GM12864 (cell line): ENCODE measurements at regions not wholly inside any gene's neighbourhood (a gene's known extent, or its start where the extent isn't known, plus 50 kb on each side); places are given as distances from the start of the nearest gene placed in this dataset.

Source experiments
- DNase-seq: peaks from one replicate; pipeline ENCODE4 v3.0.0-alpha.2; 2011; ENCODE audit warnings: low read depth
- H3K4me3 ChIP-seq: 2 replicates; pipeline ENCODE4 v1.5.1; 2011; ENCODE audit warnings: mild to moderate bottlenecking, low read depth, low read length, control low read depth
- TF ChIP-seq, protein P1 (sequence below): IDR thresholded peaks from 2 replicates; pipeline ENCODE4 v1.5.1; 2011; ENCODE audit warnings: low read depth, mild to moderate bottlenecking, moderate library complexity, low read length, control low read depth, inconsistent platforms; ENCODE audit errors: missing control alignments

DNA sequence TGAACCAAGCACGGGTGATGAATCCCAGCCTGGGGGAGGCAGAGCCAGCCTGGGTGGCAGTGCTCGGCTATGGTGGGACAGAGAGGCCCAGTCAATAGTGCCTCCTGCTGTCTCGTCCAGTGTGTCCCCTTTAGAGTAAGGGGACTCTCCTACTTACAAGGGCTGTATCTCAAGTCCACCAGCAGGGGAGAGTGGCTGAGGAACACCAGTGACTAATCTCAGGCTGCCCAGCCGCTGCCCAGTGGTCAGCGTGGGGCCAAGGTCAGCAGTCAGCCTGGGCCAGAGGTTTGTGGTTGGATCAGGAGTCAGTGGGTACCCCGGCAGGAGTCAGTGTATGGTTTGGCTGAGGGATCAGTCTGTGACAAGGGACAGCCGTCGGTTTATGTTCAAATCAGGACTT is 109.2 kb upstream of the RUNX3 start:
- TF ChIP-seq, protein P1, sequence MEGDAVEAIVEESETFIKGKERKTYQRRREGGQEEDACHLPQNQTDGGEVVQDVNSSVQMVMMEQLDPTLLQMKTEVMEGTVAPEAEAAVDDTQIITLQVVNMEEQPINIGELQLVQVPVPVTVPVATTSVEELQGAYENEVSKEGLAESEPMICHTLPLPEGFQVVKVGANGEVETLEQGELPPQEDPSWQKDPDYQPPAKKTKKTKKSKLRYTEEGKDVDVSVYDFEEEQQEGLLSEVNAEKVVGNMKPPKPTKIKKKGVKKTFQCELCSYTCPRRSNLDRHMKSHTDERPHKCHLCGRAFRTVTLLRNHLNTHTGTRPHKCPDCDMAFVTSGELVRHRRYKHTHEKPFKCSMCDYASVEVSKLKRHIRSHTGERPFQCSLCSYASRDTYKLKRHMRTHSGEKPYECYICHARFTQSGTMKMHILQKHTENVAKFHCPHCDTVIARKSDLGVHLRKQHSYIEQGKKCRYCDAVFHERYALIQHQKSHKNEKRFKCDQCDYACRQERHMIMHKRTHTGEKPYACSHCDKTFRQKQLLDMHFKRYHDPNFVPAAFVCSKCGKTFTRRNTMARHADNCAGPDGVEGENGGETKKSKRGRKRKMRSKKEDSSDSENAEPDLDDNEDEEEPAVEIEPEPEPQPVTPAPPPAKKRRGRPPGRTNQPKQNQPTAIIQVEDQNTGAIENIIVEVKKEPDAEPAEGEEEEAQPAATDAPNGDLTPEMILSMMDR = peak; percentile 24
- no peak overlapping the region for H3K4me3 ChIP-seq
- no peak for DNase-seq

GRCh38 chr1:25038699-25039098 is 108.6 kb upstream of the RUNX3 start:
- DNase-seq = no peak
- no peak overlapping the region for H3K4me3 ChIP-seq
- TF ChIP-seq, protein P1 = no peak

DNA sequence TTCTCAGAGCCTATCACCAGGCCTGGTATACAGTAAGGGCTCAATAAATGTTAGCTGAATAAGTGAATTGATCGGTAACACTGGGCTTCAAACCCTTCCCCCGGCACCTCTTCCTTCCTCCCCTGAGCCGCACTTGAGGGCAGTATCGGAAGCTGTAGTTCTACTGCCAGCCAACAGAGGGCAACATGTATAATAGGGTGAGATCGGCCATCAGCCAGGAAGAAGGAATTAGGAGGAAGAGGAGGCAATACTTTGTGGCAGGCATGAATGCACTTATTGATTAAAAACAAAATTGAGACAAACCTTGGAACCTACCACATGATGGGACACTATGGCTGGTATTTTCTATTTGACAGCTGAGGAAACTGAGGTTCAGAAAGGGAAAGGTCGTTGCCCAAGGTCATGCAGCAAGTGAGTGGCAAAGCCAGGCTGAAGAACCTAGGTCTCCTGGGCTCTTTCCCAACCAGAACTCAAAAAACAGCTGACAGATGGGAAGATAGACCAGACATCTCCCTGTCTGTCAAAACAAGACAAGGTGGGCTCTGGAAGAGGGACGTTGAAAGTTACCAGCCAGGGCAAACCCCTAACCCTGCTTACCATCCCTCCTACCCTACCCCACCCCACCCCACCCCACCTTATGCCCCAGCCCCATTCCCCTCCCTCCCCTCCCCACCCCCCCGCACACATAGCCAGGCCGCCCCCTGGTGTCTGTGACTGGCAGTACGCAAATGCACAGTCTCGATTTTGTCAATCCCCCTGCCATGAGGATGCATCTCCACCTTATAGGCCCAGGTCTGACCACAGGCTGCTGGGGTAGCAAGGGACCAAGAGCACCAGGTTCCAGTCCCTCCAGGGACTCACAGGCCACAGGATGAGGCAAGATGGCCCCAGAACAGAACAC is 107.3 kb upstream of the RUNX3 start:
- TF ChIP-seq, protein P1 = peak; percentile 87
- no peak overlapping the region for H3K4me3 ChIP-seq
- DNase-seq = no peak

GRCh38 chr1:25036117-25036546 is 106.1 kb upstream of the RUNX3 start:
- no peak for DNase-seq
- TF ChIP-seq, protein P1 = no peak

GRCh38 chr1:25035523-25036116 is 105.5 kb upstream of the RUNX3 start:
- TF ChIP-seq, protein P1 = no peak
- DNase-seq = no peak
- H3K4me3 ChIP-seq = no peak overlapping the region

More at GRCh38 chr1:25036117-25036546, 106.1 kb upstream of the RUNX3 start:
- H3K4me3 ChIP-seq = no peak overlapping the region

DNA sequence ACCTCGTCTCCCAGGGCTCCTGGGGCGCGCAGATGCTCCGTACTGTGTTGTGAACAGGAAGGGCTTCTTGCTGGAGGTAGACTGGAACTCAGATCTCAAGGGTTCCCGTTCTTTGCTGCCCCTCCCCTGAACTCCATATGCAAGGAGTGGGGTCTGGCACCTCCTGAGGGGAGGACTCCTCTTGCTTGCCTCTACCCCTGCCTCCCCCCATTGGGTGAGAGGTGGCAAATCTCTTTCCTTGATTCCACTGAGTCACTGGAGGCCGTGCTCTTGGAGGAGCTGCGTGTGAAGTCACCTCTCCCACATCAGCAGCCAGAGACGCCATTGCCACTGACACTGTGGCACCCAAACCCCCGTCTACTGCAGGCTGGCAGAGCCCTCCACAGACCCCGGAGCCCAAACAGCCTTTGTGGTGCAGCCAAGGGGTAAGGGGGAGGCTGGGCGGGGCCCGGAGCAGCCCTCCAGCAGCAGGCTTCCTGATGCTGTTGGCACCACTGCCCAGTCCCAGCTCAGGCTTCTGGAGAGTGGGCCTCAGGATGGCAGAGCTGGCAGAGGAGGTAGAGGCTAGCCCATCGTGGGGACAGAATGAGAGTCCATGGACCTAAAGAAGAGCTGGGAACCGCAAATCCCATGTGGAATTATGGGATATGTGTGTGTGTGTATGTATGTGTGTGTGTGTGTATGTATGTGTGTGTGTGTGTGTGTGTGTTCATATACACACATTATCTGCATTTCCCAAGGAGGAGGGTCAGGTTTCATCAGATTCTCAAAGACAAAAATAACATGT is 104.9 kb upstream of the RUNX3 start:
- DNase-seq = no peak
- peak overlapping the region; percentile 31 for H3K4me3 ChIP-seq
- TF ChIP-seq, protein P1 = no peak
